ENCODE measurements at regions not wholly inside any gene's neighbourhood (a gene's known extent, or its start where the extent isn't known, plus 50 kb on each side); places are given as distances from the start of the nearest gene placed in this dataset.

- TF ChIP-seq BCLAF1 (IDR thresholded peaks at IDR 0.05; ENCODE audit: borderline replicate concordance in 1 of 2, control insufficient read depth in 1 of 2, low read depth in 2 of 2, low read length in 1 of 2) (0 out of 4 replicates have a peak, but pooled peaks of 1 of the 2 experiments have one; percentile 13), KLF13 (tag; IDR thresholded peaks at IDR 0.05; ENCODE audit: borderline replicate concordance, low read depth) (peak; percentile 32; the same call in 1 of the 2 replicates), SIN3A (IDR thresholded peaks at IDR 0.05; ENCODE audit: borderline replicate concordance in 2 of 2, control insufficient read depth in 1 of 2, low read depth in 2 of 2, low read length in 2 of 2) (peak; percentile 6 to 55; a peak in 1 of 4 replicates), ATF7 (IDR thresholded peaks at IDR 0.05) (peak; percentile 41; the same call in 1 of the 2 replicates), ARID2 (IDR thresholded peaks at IDR 0.05) (no peak), DMBX1 (CRISPR knock-in tag; IDR thresholded peaks at IDR 0.05; ENCODE audit: borderline replicate concordance) (peak; percentile 25; the same call in 1 of the 2 replicates), ARID1B (IDR thresholded peaks at IDR 0.05) (peak; percentile 69), RUNX1 (IDR thresholded peaks at IDR 0.05; ENCODE audit: low read depth) (no peak), EGR1 (conservative IDR thresholded peaks at IDR 0.05) (peak; percentile 13; the same call in 1 of the 2 replicates), TBL1XR1 (IDR thresholded peaks at IDR 0.05; ENCODE audit: low read length in 2 of 2) (peak in 1 of 2 experiments; percentile 28; a peak in 1 of 4 replicates), SOX6 (IDR thresholded peaks at IDR 0.05) (peak; percentile 39; the same call in 1 of the 2 replicates), CHCHD3 (CRISPR knock-in tag; IDR thresholded peaks at IDR 0.05) (0 out of 2 replicates have a peak, but pooled peaks have one; percentile 57), POLR2AphosphoS5 (IDR thresholded peaks at IDR 0.05; ENCODE audit: control insufficient read depth, insufficient read depth, low read depth, low read length) (peak; percentile 41; the same call in 1 of the 2 replicates), ZNF3 (CRISPR knock-in tag; IDR thresholded peaks at IDR 0.05) (no peak), BMI1 (IDR thresholded peaks at IDR 0.05; ENCODE audit: low read length) (peak; percentile 57; the same call in 1 of the 2 replicates), THRB (CRISPR knock-in tag; conservative IDR thresholded peaks at IDR 0.05) (peak; percentile 16; the same call in 1 of the 2 replicates), CEBPB (tag; IDR thresholded peaks at IDR 0.05) (peak; percentile 55), NFE2 (IDR thresholded peaks at IDR 0.05; ENCODE audit: low read depth) (no peak), HNRNPLL (IDR thresholded peaks at IDR 0.05; ENCODE audit: low read depth, low read length, poor library complexity, severe bottlenecking) (no peak), SRF (CRISPR knock-in tag; IDR thresholded peaks at IDR 0.05) (peak; percentile 92 to 99), ZNF766 (CRISPR knock-in tag; conservative IDR thresholded peaks at IDR 0.05) (0 out of 2 replicates have a peak, but pooled peaks have one; percentile 65), ZNF175 (CRISPR knock-in tag; IDR thresholded peaks at IDR 0.05; ENCODE audit: low read depth) (peak; percentile 90), BCL6 (CRISPR knock-in tag; IDR thresholded peaks at IDR 0.05) (0 out of 2 replicates have a peak, but pooled peaks have one; percentile 31), JUND (IDR thresholded peaks at IDR 0.05; ENCODE audit: borderline replicate concordance, low read depth, low read length) (peak; percentile 25; the same call in 1 of the 2 replicates), JUND (tag; IDR thresholded peaks at IDR 0.05; ENCODE audit: borderline replicate concordance, low read depth, low read length) (no peak)
Observed at GRCh38 chr17:27106347-27106981, 187.4 kb upstream of the WSB1 start (continued).

Measured in K562 (cell line).